Brain microvascular endothelial cell (primary cell): ENCODE measurements at regions not wholly inside any gene's neighbourhood (a gene's known extent, or its start where the extent isn't known, plus 50 kb on each side); places are given as distances from the start of the nearest gene placed in this dataset.
A peak's percentile ranks its signal among the peaks of the same experiment; 100 is the strongest.

Experiments
- DNase-seq: peaks from one replicate; pipeline ENCODE4 v3.0.0-alpha.2; 2020
- H3K27ac ChIP-seq: fragments of 250-450 bp; sonication (Bioruptor Pico); 2 replicates; pipeline ENCODE4 v1.5.1; 2020; ENCODE audit warnings: mild to moderate bottlenecking, moderate library complexity
- H3K27me3 ChIP-seq: fragments of 250-450 bp; sonication (Bioruptor Pico); replicated peaks from 2 replicates; pipeline ENCODE4 v1.5.1; 2020; ENCODE audit warnings: mild to moderate bottlenecking
- H3K36me3 ChIP-seq: fragments of 250-450 bp; sonication (Bioruptor Pico); replicated peaks from 2 replicates; pipeline ENCODE4 v1.5.1; 2020; ENCODE audit warnings: mild to moderate bottlenecking
- H3K4me3 ChIP-seq: 2 replicates; pipeline ENCODE4 v1.5.1; 2011; ENCODE audit warnings: low read depth, mild to moderate bottlenecking, control low read depth, low read length, moderate library complexity
- CTCF ChIP-seq: IDR thresholded peaks from 2 replicates; pipeline ENCODE4 v1.5.1; 2011; ENCODE audit warnings: low read depth, mild to moderate bottlenecking, moderate library complexity, low read length, control low read depth, inconsistent platforms; ENCODE audit errors: missing control alignments
- in situ Hi-C: cut with HindIII; loops from 2 replicates; pipeline ENCODE4 v1.10.0; 2017; ENCODE audit warnings: low sequenced_read_pairs, low pct_ligation_motif_present

- no peak overlapping the region for H3K27ac ChIP-seq
- in situ Hi-C loops: no loop called here
- no peak for TF ChIP-seq CTCF
- H3K4me3 ChIP-seq: no peak overlapping the region
- no peaks in the 10 kb centered on the region for H3K27me3 ChIP-seq
- DNase-seq: no peak
- H3K36me3 ChIP-seq: no peaks in the 10 kb centered on the region
Observed at GRCh38 chr1:192261476-192261875, 55.3 kb upstream of the RGS21 start.

- Histone ChIP-seq H3K36me3 (no peaks in the 10 kb centered on the region), H3K4me3 (no peak overlapping the region), H3K27me3 (no peaks in the 10 kb centered on the region), H3K27ac (peak overlapping the region; percentile 58)
- no peak for TF ChIP-seq CTCF
- in situ Hi-C loops: no loop called here
- peak; percentile 56 for DNase-seq
Observed at GRCh38 chr1:192263436-192263835, 53.4 kb upstream of the RGS21 start.

- Histone ChIP-seq H3K36me3 (no peaks in the 10 kb centered on the region), H3K27ac (no peak overlapping the region), H3K4me3 (no peak overlapping the region), H3K27me3 (no peaks in the 10 kb centered on the region)
- in situ Hi-C loops: no loop called here
- no peak for DNase-seq
- TF ChIP-seq CTCF: no peak
Observed at GRCh38 chr1:192265516-192266173, 51.1 kb upstream of the RGS21 start.

GRCh38 chr1:192266645-192267044 lies 50.1 kb upstream of the RGS21 start:
- DNase-seq: no peak
- in situ Hi-C loops: no loop called here
- H3K36me3 ChIP-seq: no peaks in the 10 kb centered on the region
- H3K27ac ChIP-seq: no peak overlapping the region
- H3K4me3 ChIP-seq: no peak overlapping the region
- no peak for TF ChIP-seq CTCF
- H3K27me3 ChIP-seq: no peaks in the 10 kb centered on the region
